T follicular helper cell (primary cell): ENCODE measurements at regions not wholly inside any gene's neighbourhood (a gene's known extent, or its start where the extent isn't known, plus 50 kb on each side); places are given as distances from the start of the nearest gene placed in this dataset.

Source experiments
- DNase-seq: peaks from one replicate; pipeline ENCODE4 v3.0.0-alpha.2; 2020; ENCODE audit warnings: low read depth

GRCh38 chr6:10305790-10306415, 109.0 kb downstream of the TFAP2A start:
- no peak for DNase-seq

GRCh38 chr6:10303608-10304506, 111.0 kb downstream of the TFAP2A start:
- DNase-seq: no peak

DNA sequence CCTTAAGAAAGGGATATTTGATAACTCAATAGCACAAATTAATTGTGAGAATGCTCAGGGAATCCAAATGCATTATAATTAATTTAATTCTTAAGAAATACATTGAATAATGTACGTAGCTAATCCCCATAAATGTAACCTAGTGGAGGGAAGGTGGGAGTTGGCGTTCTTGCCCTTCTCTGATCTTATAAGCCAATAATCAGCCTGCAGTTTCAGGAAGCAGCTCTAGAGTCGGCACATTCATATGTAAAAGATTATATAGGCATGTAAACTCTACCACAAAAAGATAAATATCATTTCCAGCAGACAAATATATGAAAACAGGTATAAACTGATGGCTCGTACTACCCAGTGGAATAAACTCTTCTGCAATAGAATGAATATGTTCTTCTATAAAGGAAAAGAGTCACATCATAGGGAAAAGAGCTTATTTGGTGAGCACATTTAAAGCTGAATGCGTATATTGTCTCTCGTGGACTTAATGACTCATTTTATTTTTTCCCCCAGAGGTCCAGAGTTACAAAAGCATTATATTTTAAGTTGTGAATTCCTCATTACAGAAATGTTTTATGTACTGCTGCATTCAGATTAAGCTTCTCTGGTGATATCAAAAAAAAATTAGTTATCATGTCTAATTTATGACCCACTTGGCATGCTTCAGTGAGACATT, 112.2 kb downstream of the TFAP2A start:
- DNase-seq: no peak

DNA sequence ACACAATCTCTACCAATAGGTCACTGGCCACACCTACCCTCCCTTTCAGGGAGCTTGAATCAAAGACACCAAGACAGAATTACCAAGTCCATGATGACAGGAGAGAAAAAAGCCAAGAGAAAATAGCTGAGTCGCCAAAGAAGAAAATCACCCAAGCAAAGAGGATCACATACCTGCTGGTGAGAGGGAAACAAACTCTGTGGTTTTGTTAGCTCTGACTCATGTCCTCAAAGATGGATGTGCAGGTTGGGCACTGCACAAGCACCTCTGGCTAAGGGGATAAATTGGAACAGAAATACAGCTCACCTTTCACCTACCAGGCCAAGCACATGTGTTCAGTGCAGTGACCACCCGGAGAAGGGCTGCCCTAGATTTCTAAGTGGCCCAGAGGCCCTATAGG, 114.8 kb downstream of the TFAP2A start:
- DNase-seq: no peak

DNA sequence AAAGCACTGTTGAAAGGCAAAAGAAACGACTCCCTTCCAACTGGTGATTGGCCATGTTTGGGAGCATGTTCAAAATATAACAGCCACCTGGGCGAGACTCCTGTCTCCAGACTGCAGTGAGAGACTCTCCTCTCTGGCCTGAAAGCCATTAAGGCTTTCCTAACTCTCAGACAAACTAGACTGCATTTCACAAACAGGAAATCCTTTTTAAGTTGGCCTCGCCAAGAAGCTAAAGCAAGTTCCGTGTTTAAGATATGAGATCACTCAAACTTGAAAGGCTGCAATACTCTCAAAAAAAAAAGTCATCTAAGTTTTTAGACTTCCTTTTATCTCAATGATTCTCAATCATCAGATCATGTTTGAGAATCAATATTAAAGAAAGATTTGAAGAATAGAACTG, 117.0 kb downstream of the TFAP2A start:
- no peak for DNase-seq

DNA sequence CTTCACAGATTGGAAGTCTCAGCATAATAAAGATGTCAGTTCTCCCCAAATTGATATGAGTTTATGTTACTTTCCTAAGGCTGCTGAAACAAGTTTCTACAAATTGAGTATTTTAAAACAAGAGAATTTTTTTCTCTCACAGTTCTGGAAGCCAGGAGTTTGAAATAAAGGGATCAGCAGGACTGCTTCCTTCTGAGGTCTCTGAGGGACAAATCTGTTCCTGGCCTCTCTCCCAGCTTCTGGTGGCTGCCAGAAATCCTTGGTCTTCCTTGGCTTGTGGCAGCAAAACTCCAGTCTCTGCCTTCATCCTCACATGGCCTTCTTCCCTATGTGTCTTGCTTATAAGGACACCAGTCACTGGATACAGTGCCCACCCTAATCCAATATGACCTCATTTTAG, 136.1 kb downstream of the TFAP2A start:
- DNase-seq: no peak

GRCh38 chr6:10276660-10277287, 138.1 kb downstream of the TFAP2A start:
- DNase-seq: no peak

DNA sequence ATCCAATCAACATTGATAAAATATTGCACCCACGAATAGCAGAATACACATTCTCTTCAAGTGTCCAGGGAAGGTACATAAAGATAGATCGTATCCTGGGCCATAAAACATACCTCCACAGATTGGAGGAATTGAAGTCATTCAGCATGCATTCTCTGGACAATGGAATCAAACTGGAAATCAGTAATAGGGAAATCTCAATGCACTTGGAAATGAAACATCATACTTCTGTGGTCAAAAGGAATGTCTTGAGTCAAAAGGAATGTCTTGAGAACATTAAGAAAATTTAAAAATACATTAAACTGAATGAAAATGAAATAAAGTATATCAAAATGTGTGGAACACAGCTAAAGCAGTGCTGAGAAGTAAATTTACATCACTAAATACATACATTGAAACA, 138.8 kb downstream of the TFAP2A start:
- DNase-seq: no peak

GRCh38 chr6:10272591-10272990, 142.3 kb downstream of the TFAP2A start:
- no peak for DNase-seq

- no peak for DNase-seq
Measured at GRCh38 chr6:10271982-10272381, 142.9 kb downstream of the TFAP2A start.

DNA sequence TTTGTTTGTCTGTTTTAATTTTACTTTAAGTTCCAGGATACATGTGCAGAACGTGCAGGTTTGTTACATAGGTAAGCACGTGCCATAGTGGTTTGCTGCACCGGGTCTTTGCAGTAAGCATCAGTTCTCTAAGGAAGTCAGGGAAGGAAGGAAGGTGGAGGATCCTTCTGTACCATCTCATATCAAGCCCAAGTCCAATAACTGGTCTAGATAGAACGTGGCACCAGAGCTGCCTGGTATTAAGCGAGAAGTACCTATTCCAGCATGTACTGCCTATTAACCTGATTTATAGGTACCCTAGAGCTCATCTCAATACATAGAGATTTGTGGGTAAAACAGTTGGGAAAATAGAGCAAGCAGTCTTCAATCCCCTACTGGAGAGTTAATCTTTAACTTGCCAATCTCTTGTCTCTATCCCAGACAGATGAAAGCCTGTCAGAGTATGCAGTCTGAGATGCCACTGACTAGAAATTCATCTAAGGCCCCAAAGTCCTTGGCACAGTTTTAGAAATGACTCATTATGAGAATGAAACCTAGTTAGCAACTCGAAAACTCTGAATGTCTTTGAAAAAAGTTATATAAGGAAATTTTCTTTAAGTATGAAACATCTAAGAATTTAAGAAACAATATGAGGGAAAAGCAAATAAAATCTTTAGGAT, 144.9 kb downstream of the TFAP2A start:
- no peak for DNase-seq

DNA sequence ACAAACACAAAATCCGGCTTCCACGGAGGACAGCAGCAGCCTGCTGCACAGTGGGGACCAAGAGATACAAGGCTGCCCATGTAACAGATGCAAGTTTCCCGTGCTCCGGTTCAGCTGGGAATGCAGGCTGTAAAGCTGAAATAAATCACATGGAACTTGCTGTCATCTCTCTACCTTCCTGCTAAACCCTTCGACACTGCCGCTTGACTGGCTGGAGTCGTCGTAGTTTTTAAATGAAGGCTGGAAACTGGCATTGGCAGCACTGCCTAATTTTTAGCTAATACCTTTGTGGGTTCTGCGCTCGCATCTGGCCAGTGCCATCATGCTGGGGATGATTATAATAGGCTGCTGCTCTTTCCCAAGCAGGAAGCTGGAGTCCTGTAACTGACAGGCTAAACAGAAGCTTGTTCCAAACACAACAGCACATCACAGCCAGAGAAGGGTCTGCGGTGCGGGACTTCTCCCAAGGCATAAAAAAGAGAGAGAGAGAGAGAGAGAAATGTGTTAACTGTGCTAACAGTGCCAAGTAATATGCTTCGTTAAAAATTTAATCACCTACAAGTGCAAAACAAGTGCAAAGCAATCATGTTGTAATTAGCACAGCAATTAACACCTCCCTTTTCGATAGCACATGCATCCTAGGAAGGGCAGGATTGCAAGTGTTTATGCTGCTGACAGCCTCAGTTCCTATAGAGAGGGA, 146.1 kb downstream of the TFAP2A start:
- DNase-seq: no peak

DNA sequence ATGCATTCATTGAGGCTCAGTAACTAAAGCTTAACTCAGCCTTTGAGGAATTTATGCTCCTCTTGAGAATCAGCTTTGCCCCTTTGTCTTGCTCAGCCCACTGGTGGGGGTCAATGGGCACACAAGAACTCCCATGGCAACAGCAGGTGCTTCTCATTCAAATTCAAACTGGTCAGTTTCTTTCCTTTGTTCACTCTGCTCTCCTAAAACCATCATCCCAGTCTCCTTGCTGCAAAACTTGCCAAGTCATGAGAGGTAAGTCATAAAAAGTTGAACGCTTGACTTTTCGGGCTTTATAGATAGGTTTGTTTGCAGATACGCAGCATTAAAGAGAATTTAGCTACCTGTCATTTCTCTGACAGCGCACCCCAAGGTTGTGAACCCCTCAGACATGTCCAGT, 146.8 kb downstream of the TFAP2A start:
- no peak for DNase-seq

DNA sequence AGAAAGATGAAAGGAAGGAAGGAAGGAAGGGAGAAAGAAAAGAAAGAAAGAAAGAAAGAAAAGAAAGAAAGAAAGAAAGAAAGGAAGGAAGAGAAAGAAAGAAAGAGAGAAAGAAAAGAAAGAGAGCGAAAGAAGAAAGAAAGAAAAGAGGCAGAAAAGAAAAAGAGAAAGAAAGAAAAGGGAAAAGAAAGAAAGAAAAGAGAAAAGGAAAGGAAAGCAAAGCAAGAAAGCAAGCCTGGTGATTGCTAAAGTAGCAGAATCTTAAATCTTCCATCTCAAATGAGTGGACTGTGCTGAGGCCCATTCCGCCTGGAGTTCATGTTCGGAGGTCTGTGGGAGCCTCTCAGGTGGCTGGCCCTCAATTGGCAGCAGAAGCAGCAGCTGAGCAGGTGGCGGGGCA, 148.4 kb downstream of the TFAP2A start:
- DNase-seq: no peak

- no peak for DNase-seq
Measured at GRCh38 chr6:10266061-10266460, 148.8 kb downstream of the TFAP2A start.

- DNase-seq: no peak
Measured at GRCh38 chr6:10262505-10262904, 152.4 kb downstream of the TFAP2A start.

GRCh38 chr6:10259671-10260070, 155.2 kb downstream of the TFAP2A start:
- no peak for DNase-seq

- DNase-seq: no peak
Measured at GRCh38 chr6:10258341-10258740, 156.5 kb downstream of the TFAP2A start.

DNA sequence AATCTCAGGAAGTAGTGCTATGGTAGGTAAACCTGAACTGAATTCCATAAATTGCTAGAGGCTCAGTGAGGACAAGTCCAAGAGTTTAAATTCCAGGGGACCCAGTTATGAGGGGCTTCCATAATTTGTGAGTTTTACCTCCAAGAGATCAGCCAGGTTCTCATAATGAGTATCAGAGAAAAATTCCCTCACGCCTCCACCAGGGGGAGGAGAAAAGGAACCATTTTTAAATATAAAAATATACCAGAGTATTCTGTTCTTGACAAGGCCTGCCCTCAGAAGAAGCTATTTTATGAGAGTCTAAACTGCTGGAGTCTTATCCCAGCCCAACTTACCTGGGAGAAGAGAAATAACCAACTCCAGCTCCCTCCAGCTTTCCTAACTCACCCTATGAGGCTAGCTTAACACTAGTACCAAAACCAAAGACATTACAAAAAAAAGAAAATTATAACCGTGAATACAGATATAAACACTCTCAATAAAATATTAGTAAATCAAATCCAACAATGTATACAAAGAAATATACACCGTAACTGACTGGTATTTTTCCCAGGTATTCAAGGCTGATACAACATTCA, 158.7 kb downstream of the TFAP2A start:
- DNase-seq: no peak

DNA sequence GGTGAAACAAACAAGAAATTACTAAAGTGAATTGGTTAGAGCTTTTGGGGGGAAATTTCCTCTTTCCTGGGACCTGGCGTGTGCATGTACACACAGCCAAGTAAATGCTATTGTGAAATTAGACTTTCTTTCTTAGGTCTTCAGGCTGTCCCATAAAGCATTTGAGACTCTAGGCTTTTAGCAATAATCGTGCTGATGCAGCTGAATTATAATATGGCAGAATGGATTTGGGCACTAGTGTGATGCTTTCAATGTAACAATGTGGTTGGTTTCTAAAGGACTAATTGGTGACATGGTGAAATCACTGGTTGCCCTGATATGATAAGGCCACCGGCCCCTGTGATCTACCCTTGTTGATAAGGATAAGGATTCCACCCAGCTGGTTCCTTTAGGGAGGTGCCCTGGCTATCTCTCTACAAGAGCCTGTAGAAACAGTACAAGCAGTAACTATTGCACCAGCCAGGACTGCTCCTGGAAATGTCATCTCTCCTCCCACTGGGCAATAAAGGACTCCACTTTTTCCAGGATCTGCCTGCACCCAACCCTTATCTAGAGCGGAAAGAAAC, 164.1 kb downstream of the TFAP2A start:
- DNase-seq: no peak
